ENCODE measurements at regions not wholly inside any gene's neighbourhood (a gene's known extent, or its start where the extent isn't known, plus 50 kb on each side); places are given as distances from the start of the nearest gene placed in this dataset.

- Histone ChIP-seq H3K36me3 (no peaks in the 10 kb centered on the region), H3K4me1 (no peaks in the 10 kb centered on the region), H3K27me3 (no peaks in the 10 kb centered on the region), H3K9me3 (no peaks in the 10 kb centered on the region), H3K4me3 (replicated peaks in 1 of 3) (no peak overlapping the region), H3K27ac (no peak overlapping the region)
- 77 to 86% methylated on average over 1 to 3 of the region's 3 CpGs for WGBS, 2 donors
- intact Hi-C loops (cut with DNase I), result no loop called here
- DNase-seq, result no peak
- TF ChIP-seq, protein P1, sequence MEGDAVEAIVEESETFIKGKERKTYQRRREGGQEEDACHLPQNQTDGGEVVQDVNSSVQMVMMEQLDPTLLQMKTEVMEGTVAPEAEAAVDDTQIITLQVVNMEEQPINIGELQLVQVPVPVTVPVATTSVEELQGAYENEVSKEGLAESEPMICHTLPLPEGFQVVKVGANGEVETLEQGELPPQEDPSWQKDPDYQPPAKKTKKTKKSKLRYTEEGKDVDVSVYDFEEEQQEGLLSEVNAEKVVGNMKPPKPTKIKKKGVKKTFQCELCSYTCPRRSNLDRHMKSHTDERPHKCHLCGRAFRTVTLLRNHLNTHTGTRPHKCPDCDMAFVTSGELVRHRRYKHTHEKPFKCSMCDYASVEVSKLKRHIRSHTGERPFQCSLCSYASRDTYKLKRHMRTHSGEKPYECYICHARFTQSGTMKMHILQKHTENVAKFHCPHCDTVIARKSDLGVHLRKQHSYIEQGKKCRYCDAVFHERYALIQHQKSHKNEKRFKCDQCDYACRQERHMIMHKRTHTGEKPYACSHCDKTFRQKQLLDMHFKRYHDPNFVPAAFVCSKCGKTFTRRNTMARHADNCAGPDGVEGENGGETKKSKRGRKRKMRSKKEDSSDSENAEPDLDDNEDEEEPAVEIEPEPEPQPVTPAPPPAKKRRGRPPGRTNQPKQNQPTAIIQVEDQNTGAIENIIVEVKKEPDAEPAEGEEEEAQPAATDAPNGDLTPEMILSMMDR (IDR thresholded peaks at IDR 0.05), result no peak
- no peak for TF ChIP-seq POLR2A (IDR thresholded peaks at IDR 0.05)
These were observed 70.5 kb upstream of the COL13A1 start for GRCh38 chr10:69731184-69731583.

GRCh38 chr10:69731698-69732097 is 70.0 kb upstream of the COL13A1 start:
- no peak overlapping the region for H3K27ac ChIP-seq
- no peak overlapping the region for H3K4me3 ChIP-seq (replicated peaks in 1 of 3)
- TF ChIP-seq, protein P1 (IDR thresholded peaks at IDR 0.05), result no peak
- no peak for TF ChIP-seq POLR2A (IDR thresholded peaks at IDR 0.05)
- no peak for DNase-seq
- H3K27me3 ChIP-seq, result no peaks in the 10 kb centered on the region
- intact Hi-C loops (cut with DNase I), result no loop called here
- no peaks in the 10 kb centered on the region for H3K36me3 ChIP-seq
- H3K4me1 ChIP-seq, result no peaks in the 10 kb centered on the region
- WGBS, 2 donors, result 93 to 94% methylated on average over 7 to 8 of the region's 8 CpGs
- H3K9me3 ChIP-seq, result no peaks in the 10 kb centered on the region

DNA sequence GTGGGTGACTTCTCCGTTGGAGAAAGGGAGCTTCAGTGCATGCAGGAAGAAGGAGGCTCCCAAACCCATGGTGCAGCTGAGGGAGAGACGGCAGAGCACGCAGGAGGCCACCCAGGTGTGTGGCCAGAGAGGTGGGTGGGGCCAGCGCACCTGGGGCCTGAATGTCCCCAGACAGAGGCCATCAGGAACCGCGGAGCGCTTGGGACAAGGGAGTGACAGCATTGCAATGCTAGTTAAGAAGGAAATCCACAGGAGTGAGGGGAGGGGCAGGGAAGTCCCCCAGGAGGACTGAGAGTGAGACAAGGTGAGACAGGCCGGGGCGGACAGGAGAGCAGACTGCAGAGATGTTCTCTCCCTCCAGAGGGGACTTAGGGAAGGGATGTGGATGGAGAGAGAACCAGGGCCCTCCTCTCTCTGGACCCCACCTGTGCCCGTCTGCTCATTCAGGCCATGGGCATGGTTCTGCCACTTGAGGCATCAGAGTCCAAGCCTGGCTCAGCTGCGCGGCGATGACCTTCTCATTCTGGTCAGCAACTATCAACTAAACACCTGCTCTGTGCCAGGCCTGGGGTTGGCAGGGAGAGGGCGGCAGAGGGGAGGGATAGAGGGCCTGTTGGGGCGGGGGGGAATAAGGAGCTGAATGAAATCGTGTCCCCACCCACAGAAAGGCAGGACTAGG is 69.4 kb upstream of the COL13A1 start:
- Histone ChIP-seq H3K27ac (no peak overlapping the region), H3K4me1 (no peaks in the 10 kb centered on the region), H3K27me3 (no peaks in the 10 kb centered on the region), H3K4me3 (replicated peaks in 1 of 3) (no peak overlapping the region), H3K36me3 (no peaks in the 10 kb centered on the region), H3K9me3 (no peaks in the 10 kb centered on the region)
- 90 to 93% methylated on average over 16 of the region's 16 CpGs for WGBS, 2 donors
- intact Hi-C loops (cut with DNase I), result no loop called here
- TF ChIP-seq, protein P1 (IDR thresholded peaks at IDR 0.05), result no peak
- TF ChIP-seq POLR2A (IDR thresholded peaks at IDR 0.05), result no peak
- no peak for DNase-seq

DNA sequence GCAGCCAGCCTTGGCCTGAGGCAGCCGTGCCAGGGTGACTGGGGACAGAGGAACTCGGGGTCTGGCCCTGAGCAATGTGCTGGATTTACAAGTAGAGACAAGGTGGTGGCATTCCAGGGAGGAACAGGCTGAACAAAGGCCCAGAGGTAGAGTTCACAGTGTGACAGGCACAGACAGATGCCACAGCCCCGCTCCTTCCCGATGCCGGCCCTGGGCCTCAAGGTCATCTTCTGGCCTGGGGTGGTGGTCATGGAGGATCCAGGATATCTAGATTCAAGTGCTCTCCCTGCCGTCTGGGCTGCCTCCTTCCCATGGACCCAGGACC is 68.9 kb upstream of the COL13A1 start:
- no peak overlapping the region for H3K4me3 ChIP-seq (replicated peaks in 1 of 3)
- no peaks in the 10 kb centered on the region for H3K4me1 ChIP-seq
- no peak for TF ChIP-seq POLR2A (IDR thresholded peaks at IDR 0.05)
- TF ChIP-seq, protein P1 (IDR thresholded peaks at IDR 0.05), result no peak
- H3K27ac ChIP-seq, result no peak overlapping the region
- no peaks in the 10 kb centered on the region for H3K27me3 ChIP-seq
- no peak for DNase-seq
- H3K36me3 ChIP-seq, result no peaks in the 10 kb centered on the region
- intact Hi-C loops (cut with DNase I), result no loop called here
- 88 to 91% methylated on average over 6 of the region's 6 CpGs for WGBS, 2 donors
- H3K9me3 ChIP-seq, result no peaks in the 10 kb centered on the region

- H3K27ac ChIP-seq, result no peak overlapping the region
- no peaks in the 10 kb centered on the region for H3K36me3 ChIP-seq
- H3K9me3 ChIP-seq, result no peaks in the 10 kb centered on the region
- TF ChIP-seq, protein P1 (IDR thresholded peaks at IDR 0.05), result no peak
- TF ChIP-seq POLR2A (IDR thresholded peaks at IDR 0.05), result no peak
- intact Hi-C loops (cut with DNase I), result no loop called here
- H3K27me3 ChIP-seq, result no peaks in the 10 kb centered on the region
- 79 to 83% methylated on average over 4 of the region's 4 CpGs for WGBS, 2 donors
- H3K4me3 ChIP-seq (replicated peaks in 1 of 3), result no peak overlapping the region
- DNase-seq, result no peak
- H3K4me1 ChIP-seq, result no peaks in the 10 kb centered on the region
These were observed 67.9 kb upstream of the COL13A1 start for GRCh38 chr10:69733791-69734261.

Measured in thyroid gland (tissue), 4 donors.